ENCODE measurements at regions not wholly inside any gene's neighbourhood (a gene's known extent, or its start where the extent isn't known, plus 50 kb on each side); places are given as distances from the start of the nearest gene placed in this dataset.

- no peak overlapping the region for H3K9ac ChIP-seq (ENCODE audit: low read depth in 1 of 2, low read length in 2 of 2)
- TF ChIP-seq FOXA1 (IDR thresholded peaks at IDR 0.05), result no peak
- no peak for TF ChIP-seq HNF4G (IDR thresholded peaks at IDR 0.05)
- TF ChIP-seq MAX (IDR thresholded peaks at IDR 0.05), result no peak
- TF ChIP-seq HNF4A (conservative IDR thresholded peaks at IDR 0.05), result no peak
- no peak for TF ChIP-seq TAF1 (conservative IDR thresholded peaks at IDR 0.05)
- TF ChIP-seq SP1 (IDR thresholded peaks at IDR 0.05), result no peak
- TF ChIP-seq FOXA2 (IDR thresholded peaks at IDR 0.05), result no peak
- no peak for TF ChIP-seq JUND (IDR thresholded peaks at IDR 0.05)
- no peak for TF ChIP-seq EGR1 (IDR thresholded peaks at IDR 0.05; ENCODE audit: low read depth in 2 of 2)
- TF ChIP-seq GABPA (IDR thresholded peaks at IDR 0.05 in 1 of 2, conservative IDR thresholded peaks at IDR 0.05 in 1 of 2), result no peak
- TF ChIP-seq, protein P1, sequence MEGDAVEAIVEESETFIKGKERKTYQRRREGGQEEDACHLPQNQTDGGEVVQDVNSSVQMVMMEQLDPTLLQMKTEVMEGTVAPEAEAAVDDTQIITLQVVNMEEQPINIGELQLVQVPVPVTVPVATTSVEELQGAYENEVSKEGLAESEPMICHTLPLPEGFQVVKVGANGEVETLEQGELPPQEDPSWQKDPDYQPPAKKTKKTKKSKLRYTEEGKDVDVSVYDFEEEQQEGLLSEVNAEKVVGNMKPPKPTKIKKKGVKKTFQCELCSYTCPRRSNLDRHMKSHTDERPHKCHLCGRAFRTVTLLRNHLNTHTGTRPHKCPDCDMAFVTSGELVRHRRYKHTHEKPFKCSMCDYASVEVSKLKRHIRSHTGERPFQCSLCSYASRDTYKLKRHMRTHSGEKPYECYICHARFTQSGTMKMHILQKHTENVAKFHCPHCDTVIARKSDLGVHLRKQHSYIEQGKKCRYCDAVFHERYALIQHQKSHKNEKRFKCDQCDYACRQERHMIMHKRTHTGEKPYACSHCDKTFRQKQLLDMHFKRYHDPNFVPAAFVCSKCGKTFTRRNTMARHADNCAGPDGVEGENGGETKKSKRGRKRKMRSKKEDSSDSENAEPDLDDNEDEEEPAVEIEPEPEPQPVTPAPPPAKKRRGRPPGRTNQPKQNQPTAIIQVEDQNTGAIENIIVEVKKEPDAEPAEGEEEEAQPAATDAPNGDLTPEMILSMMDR (IDR thresholded peaks at IDR 0.05; ENCODE audit: low read depth, low read length, missing input control), result no peak
- TF ChIP-seq NR2F2 (IDR thresholded peaks at IDR 0.05), result no peak
- TF ChIP-seq, protein P2, sequence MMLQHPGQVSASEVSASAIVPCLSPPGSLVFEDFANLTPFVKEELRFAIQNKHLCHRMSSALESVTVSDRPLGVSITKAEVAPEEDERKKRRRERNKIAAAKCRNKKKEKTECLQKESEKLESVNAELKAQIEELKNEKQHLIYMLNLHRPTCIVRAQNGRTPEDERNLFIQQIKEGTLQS (IDR thresholded peaks at IDR 0.05), result no peak
- H3K9me3 ChIP-seq (ENCODE audit: control insufficient read depth in 4 of 4, low read length in 3 of 4), result no peaks in the 10 kb centered on the region
- 91% methylated on average over 3 of the region's 3 CpGs for WGBS
- no peaks in the 10 kb centered on the region for H3K36me3 ChIP-seq (ENCODE audit: control insufficient read depth in 4 of 4, insufficient read depth in 3 of 4, low read depth in 1 of 4, low read length in 3 of 4)
- H3K27ac ChIP-seq (ENCODE audit: low read depth in 1 of 2, low read length in 2 of 2), result no peak overlapping the region
- no peaks in the 10 kb centered on the region for H3K27me3 ChIP-seq (ENCODE audit: control insufficient read depth in 4 of 4, insufficient read depth in 4 of 4, low read length in 3 of 4)
- no peak overlapping the region for H3K4me3 ChIP-seq (ENCODE audit: low read depth in 1 of 3, low read length in 3 of 3)
- H3K4me1 ChIP-seq (ENCODE audit: control insufficient read depth in 4 of 4, insufficient read depth in 4 of 4, low read length in 3 of 4), result peaks cover 0 to 4% (median 0%) of the 10 kb centered on the region in 4 donors
- DNase-seq (ENCODE audit: low spot score), result no peak
Observed at GRCh38 chr20:40941133-40941610, 87.5 kb upstream of the TOP1 start.

DNA sequence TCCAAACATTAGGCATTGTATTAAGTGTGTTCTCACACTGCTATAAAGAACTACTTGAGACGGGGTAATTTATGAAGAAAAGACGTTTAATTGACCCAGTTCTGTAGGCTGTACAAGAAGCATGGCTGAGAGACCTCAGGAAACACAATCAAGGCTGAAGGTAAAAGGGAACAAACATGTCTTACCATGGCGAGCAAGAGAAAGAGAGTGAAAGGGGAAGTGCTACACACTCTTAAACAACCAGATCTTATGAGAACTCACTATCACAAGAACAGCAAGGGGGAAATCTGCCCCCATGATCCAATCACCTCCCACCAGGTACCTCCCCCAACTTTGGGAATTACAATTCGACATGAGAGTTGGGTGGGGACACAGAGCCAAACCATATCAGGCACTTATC is 86.6 kb upstream of the TOP1 start:
- no peak overlapping the region for H3K9ac ChIP-seq (ENCODE audit: low read depth in 1 of 2, low read length in 2 of 2)
- H3K4me1 ChIP-seq (ENCODE audit: control insufficient read depth in 4 of 4, insufficient read depth in 4 of 4, low read length in 3 of 4), result peaks cover 0 to 4% (median 0%) of the 10 kb centered on the region in 4 donors
- TF ChIP-seq MAX (IDR thresholded peaks at IDR 0.05) (no peak), FOXA2 (IDR thresholded peaks at IDR 0.05) (no peak), JUND (IDR thresholded peaks at IDR 0.05) (no peak), RXRA (IDR thresholded peaks at IDR 0.05) (no peak), HNF4G (IDR thresholded peaks at IDR 0.05) (no peak)
- TF ChIP-seq, protein P1 (IDR thresholded peaks at IDR 0.05; ENCODE audit: low read depth, low read length, missing input control), result no peak
- 72% methylated on average over 4 of the region's 4 CpGs for WGBS
- H3K27ac ChIP-seq (ENCODE audit: low read depth in 1 of 2, low read length in 2 of 2), result no peak overlapping the region
- no peaks in the 10 kb centered on the region for H3K36me3 ChIP-seq (ENCODE audit: control insufficient read depth in 4 of 4, insufficient read depth in 3 of 4, low read depth in 1 of 4, low read length in 3 of 4)
- no peak overlapping the region for H3K4me3 ChIP-seq (ENCODE audit: low read depth in 1 of 3, low read length in 3 of 3)
- DNase-seq (ENCODE audit: low spot score), result no peak
- no peaks in the 10 kb centered on the region for H3K27me3 ChIP-seq (ENCODE audit: control insufficient read depth in 4 of 4, insufficient read depth in 4 of 4, low read length in 3 of 4)
- no peaks in the 10 kb centered on the region for H3K9me3 ChIP-seq (ENCODE audit: control insufficient read depth in 4 of 4, low read length in 3 of 4)
